ENCODE measurements at regions not wholly inside any gene's neighbourhood (a gene's known extent, or its start where the extent isn't known, plus 50 kb on each side); places are given as distances from the start of the nearest gene placed in this dataset.
"Not testable (repeated sequence)": the region's sequence is repeated elsewhere in the genome, so short reads cannot be mapped to it uniquely, and the experiment has no call there.

DNA sequence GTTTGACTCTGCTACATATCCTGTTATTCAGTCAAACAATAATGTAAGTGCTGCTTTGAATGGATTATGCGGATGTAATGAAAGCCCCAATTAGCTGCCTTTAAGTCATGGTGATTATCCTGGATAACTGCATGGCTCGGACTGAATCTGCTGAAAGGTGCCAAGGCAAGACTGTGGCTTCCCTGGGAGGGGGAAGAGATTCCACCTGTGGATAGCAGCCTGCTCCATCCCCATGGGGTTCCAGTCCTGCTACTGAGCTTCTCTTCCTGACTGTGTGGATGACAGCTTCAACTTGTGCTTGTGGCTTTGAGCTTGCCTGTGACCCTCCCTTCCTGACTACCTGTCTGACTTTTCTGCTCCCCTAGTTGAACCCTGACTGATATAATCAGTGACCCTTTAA, 540.0 kb upstream of the GYPC start:
- intact Hi-C loops (cut with DNase I) = no loop called here
- H3K36me3 ChIP-seq = no peaks in the 10 kb centered on the region
- no peaks in the 10 kb centered on the region for H3K4me1 ChIP-seq
- no peaks in the 10 kb centered on the region for H3K27me3 ChIP-seq
- no peak for DNase-seq (ENCODE audit: extremely low spot score in 2 of 2)
- no peak overlapping the region for H3K27ac ChIP-seq
- TF ChIP-seq, protein P1, sequence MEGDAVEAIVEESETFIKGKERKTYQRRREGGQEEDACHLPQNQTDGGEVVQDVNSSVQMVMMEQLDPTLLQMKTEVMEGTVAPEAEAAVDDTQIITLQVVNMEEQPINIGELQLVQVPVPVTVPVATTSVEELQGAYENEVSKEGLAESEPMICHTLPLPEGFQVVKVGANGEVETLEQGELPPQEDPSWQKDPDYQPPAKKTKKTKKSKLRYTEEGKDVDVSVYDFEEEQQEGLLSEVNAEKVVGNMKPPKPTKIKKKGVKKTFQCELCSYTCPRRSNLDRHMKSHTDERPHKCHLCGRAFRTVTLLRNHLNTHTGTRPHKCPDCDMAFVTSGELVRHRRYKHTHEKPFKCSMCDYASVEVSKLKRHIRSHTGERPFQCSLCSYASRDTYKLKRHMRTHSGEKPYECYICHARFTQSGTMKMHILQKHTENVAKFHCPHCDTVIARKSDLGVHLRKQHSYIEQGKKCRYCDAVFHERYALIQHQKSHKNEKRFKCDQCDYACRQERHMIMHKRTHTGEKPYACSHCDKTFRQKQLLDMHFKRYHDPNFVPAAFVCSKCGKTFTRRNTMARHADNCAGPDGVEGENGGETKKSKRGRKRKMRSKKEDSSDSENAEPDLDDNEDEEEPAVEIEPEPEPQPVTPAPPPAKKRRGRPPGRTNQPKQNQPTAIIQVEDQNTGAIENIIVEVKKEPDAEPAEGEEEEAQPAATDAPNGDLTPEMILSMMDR (IDR thresholded peaks at IDR 0.05) = no peak
- TF ChIP-seq POLR2AphosphoS5 (IDR thresholded peaks at IDR 0.05; ENCODE audit: insufficient read depth in 1 of 2, low read depth in 1 of 2) = no peak
- TF ChIP-seq POLR2A (IDR thresholded peaks at IDR 0.05) = no peak
- H3K4me3 ChIP-seq = no peak overlapping the region
- no peaks in the 10 kb centered on the region for H3K9me3 ChIP-seq

DNA sequence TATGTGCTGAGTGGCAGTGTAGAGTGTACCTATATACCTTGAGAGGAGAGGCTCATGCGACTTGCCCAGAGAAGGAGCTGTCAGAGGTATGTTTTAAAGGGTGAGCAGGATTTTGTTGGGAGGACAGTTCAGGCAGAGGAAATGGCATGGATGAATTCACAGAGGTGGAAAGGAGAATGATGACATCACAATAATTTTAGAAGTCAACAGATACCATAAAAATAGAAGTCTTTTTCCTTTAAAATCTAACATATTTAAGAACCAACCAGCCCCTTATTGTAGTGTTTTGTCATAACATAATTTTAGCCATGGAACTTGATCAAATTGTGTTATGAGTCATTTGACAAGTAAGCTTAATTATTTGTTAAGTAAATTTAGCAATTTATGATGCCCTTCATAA, 538.1 kb upstream of the GYPC start:
- TF ChIP-seq POLR2AphosphoS5 (IDR thresholded peaks at IDR 0.05; ENCODE audit: insufficient read depth in 1 of 2, low read depth in 1 of 2) = no peak
- no peak for TF ChIP-seq POLR2A (IDR thresholded peaks at IDR 0.05)
- TF ChIP-seq, protein P1 (IDR thresholded peaks at IDR 0.05) = no peak
- no peak overlapping the region for H3K27ac ChIP-seq
- H3K4me1 ChIP-seq = no peaks in the 10 kb centered on the region
- no peak for DNase-seq (ENCODE audit: extremely low spot score in 2 of 2)
- H3K36me3 ChIP-seq = no peaks in the 10 kb centered on the region
- intact Hi-C loops (cut with DNase I) = no loop called here
- H3K9me3 ChIP-seq = no peaks in the 10 kb centered on the region
- H3K27me3 ChIP-seq = no peaks in the 10 kb centered on the region
- no peak overlapping the region for H3K4me3 ChIP-seq

DNA sequence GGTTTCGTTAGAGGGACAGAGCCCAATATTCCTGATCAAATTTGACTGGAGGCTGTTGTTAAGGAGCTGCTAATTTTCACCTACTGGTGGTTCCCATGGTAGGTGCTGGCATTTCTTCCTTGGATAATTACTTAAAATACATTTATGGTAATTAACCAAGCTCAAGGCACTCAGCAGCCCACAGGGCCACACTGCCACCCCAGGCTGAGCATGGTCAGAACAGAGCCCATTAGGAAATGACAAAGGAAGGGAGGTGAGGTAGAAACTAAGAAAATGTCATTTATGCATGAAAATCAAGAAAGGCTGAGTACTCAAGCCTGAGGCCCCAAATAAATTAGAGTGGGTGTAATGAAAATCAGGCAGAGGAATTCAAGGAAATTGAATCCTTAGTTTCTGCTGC, 510.2 kb upstream of the GYPC start:
- TF ChIP-seq, protein P1 (IDR thresholded peaks at IDR 0.05) = no peak
- TF ChIP-seq POLR2A (IDR thresholded peaks at IDR 0.05) = no peak
- no peak for TF ChIP-seq POLR2AphosphoS5 (IDR thresholded peaks at IDR 0.05; ENCODE audit: insufficient read depth in 1 of 2, low read depth in 1 of 2)
- Histone ChIP-seq H3K4me3 (no peak overlapping the region), H3K27ac (no peak overlapping the region), H3K4me1 (no peaks in the 10 kb centered on the region), H3K9me3 (no peaks in the 10 kb centered on the region), H3K27me3 (no peaks in the 10 kb centered on the region), H3K36me3 (no peaks in the 10 kb centered on the region)
- intact Hi-C loops (cut with DNase I) = no loop called here
- no peak for DNase-seq (ENCODE audit: extremely low spot score in 2 of 2)

DNA sequence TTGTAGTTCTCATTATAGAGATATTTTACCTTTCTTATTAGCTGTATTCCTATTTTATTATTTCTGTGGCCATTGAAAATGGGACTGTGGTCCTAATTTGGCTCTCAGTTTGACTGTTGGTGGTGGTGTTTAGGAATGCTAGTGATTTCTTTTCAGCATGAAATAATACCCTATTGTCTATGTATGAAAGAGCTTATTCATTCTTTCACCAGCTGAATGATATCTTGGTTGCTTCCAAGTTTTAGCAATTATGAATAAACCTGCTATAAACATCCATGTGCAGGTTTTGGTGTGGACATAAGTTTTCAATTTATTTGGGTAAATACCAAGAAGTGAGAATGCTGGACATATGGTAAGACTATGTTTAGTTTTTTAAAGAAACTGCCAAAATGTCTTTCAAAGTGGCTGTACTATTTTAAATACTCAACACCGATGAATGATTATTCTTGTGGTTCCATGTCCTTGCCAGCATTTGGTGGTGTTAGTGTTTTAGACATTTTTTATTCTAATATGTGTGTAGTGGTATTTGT, 501.6 kb upstream of the GYPC start:
- Histone ChIP-seq H3K9me3 (no peaks in the 10 kb centered on the region), H3K4me1 (no peaks in the 10 kb centered on the region), H3K27ac (no peak overlapping the region), H3K27me3 (no peaks in the 10 kb centered on the region), H3K36me3 (no peaks in the 10 kb centered on the region), H3K4me3 (no peak overlapping the region)
- intact Hi-C loops (cut with DNase I) = no loop called here
- DNase-seq (ENCODE audit: extremely low spot score in 2 of 2) = no peak
- TF ChIP-seq, protein P1 (IDR thresholded peaks at IDR 0.05) = no peak
- TF ChIP-seq POLR2A (IDR thresholded peaks at IDR 0.05) (no peak), POLR2AphosphoS5 (IDR thresholded peaks at IDR 0.05; ENCODE audit: insufficient read depth in 1 of 2, low read depth in 1 of 2) (no peak)

DNA sequence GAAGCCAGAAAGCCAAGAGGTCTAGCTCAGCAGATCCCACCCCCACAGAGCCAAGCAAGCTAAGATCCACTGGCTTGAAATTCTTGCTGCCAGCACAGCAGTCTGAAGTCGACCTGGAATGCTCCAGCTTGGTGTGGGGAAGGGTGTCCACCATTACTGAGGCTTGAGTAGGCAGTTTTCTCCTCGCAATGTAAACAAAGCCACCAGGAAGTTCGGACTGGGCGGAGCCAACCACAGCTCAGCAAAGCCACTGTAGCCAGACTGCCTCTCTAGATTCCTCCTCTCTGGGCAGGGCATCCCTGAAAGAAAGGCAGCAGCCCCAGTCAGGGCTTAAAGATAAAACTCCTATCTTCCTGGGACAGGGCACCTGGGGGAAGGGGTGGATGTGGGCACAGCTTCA, 495.0 kb upstream of the GYPC start:
- intact Hi-C loops (cut with DNase I); H3K36me3 ChIP-seq; H3K27me3 ChIP-seq; H3K4me3 ChIP-seq; DNase-seq (ENCODE audit: extremely low spot score in 2 of 2); H3K9me3 ChIP-seq; H3K27ac ChIP-seq; H3K4me1 ChIP-seq: not testable (repeated sequence)
